ENCODE measurements at regions not wholly inside any gene's neighbourhood (a gene's known extent, or its start where the extent isn't known, plus 50 kb on each side); places are given as distances from the start of the nearest gene placed in this dataset.

DNA sequence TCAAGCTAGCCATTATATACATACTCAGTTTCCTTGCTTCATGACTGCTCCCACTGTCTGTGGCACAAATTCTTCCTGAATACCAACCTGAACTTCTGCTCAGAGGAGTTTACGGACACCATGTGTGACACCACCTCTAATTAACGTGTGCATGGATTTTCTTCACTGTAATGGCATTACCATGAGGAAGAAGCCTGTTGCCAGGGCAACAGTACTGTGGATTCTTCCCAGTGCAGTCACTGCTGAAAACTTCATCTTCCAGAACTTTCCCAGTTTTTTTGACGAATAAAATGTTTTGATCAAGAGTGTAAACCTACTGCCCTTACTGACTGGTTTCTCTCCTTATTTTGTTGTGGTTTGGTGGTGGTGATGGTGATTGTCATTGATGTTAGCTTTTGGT, 444.3 kb upstream of the NRSN1 start:
- TF ChIP-seq, protein P1, sequence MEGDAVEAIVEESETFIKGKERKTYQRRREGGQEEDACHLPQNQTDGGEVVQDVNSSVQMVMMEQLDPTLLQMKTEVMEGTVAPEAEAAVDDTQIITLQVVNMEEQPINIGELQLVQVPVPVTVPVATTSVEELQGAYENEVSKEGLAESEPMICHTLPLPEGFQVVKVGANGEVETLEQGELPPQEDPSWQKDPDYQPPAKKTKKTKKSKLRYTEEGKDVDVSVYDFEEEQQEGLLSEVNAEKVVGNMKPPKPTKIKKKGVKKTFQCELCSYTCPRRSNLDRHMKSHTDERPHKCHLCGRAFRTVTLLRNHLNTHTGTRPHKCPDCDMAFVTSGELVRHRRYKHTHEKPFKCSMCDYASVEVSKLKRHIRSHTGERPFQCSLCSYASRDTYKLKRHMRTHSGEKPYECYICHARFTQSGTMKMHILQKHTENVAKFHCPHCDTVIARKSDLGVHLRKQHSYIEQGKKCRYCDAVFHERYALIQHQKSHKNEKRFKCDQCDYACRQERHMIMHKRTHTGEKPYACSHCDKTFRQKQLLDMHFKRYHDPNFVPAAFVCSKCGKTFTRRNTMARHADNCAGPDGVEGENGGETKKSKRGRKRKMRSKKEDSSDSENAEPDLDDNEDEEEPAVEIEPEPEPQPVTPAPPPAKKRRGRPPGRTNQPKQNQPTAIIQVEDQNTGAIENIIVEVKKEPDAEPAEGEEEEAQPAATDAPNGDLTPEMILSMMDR (IDR thresholded peaks at IDR 0.05), result no peak
- TF ChIP-seq POLR2A (IDR thresholded peaks at IDR 0.05; ENCODE audit: low read depth), result no peak
- TF ChIP-seq EP300 (IDR thresholded peaks at IDR 0.05), result no peak
- TF ChIP-seq POLR2AphosphoS5 (IDR thresholded peaks at IDR 0.05), result no peak

Measured in esophagus muscularis mucosa (tissue), 4 donors.